Activated effector memory CD4-positive, alpha-beta T cell treated with anti-CD3 and anti-CD28 coated beads, Interleukin-2, amount 50 U/mL, for 16 hours (primary cell): ENCODE measurements at regions not wholly inside any gene's neighbourhood (a gene's known extent, or its start where the extent isn't known, plus 50 kb on each side); places are given as distances from the start of the nearest gene placed in this dataset.
"Not testable (repeated sequence)": the region's sequence is repeated elsewhere in the genome, so short reads cannot be mapped to it uniquely, and the experiment has no call there.

Experiments used
- DNase-seq: peaks from one replicate; pipeline ENCODE4 v3.0.0-alpha.2; 2020

GRCh38 chr21:35982717-35983116 is 77.6 kb downstream of the SETD4 start:
- no peak for DNase-seq

- DNase-seq = no peak
Measured at GRCh38 chr21:35981514-35982070, 78.7 kb downstream of the SETD4 start.

DNA sequence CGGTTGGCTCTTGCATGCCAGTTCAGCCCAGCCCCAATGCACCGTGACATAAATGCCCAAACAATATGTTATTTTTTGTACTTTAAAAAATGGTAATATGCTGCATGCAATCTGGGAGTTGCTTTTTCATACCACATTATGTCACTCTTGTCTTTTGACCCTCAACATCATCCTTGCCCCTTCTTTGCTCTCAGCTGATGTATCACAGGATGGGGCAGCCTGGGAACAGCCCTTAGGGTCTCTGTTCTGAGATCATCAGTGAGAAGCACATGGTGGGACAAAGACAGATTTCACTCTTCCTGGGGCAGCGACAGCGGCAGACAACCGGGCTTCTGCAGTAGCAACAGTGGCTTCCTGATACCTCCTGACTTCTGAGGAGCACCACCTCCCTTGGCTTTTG is 79.5 kb downstream of the SETD4 start:
- DNase-seq = no peak

DNA sequence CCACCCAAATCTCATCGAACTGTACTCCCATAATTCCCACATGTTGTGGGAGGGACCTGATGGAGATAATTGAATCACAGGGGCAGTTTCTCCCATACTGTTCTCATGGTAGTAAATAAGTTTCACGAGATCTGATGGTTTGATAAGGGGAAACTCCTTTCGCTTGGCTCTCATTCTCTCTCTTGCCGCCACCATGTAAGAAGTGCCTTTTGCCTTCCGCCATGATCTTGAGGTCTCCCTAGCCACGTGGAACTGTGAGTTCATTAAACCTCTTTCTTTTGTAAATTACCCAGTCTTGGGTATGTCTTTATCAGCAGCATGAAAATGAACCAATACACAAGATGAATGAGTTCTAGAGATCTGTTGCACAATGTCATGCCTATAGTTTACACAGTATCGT is 82.5 kb downstream of the SETD4 start:
- not testable (repeated sequence) for DNase-seq

- DNase-seq = no peak
Measured at GRCh38 chr21:35976929-35977328, 83.4 kb downstream of the SETD4 start.

DNA sequence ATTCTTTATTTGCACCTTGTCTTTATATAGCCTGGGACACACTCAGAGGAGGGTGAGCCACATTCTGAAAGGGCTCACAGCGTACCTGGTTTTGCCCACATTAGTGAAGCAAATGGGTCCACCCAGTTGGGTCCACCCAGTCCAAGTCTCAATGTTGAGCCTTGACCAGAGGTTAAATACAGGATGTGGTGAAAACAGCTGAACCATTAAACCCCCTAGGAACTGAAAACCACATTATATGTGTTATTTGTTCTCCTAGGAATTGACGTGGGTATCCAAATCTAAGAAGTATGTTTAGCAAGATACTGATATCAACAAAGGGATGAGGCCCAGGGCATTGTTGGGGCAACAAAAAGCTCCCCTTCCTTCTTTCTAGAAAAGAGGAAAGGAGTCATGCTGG is 83.8 kb downstream of the SETD4 start:
- no peak for DNase-seq

DNA sequence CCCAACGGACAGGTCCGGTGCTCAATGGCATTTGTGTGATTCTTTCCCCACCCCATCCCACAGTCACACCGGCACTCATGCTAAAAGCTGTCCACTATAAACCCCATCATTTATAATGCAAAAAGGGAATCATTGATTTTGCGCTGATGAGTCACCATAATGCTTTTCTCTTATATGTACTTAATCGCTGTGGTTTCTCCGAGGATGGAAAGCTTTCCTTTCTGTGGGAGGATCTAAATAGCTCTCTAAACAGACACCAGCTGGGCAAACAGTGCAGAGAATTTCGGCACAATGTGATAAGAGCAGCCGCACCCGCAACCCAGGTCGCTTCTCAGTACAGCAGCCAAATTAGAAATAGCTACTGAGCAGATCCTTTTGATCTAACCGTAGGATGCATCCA is 85.6 kb downstream of the SETD4 start:
- DNase-seq = no peak

- DNase-seq = no peak
Measured at GRCh38 chr21:35971824-35972223, 88.5 kb downstream of the SETD4 start.

- no peak for DNase-seq
Measured at GRCh38 chr21:35969281-35969680, 91.0 kb downstream of the SETD4 start.

- no peak for DNase-seq
Measured at GRCh38 chr21:35968564-35968963, 91.8 kb downstream of the SETD4 start.

DNA sequence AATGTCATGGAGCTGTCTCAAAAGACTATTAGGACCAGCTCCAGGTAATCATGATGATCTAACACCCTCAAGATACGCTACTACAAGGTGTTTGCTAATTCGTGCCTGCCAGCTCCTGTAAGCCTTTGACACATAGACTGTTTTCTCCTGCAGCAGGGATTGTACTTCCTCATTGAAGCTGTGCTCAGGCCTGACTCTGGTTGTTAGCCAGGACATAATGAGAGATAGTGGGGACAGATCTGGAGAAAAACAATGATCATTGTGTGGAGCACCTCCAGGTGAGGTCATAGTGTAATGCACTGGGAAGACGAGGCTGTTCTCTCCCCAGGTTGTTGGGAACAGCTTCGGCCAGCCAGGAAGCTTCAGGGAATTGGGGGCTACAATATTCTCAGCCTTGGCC is 94.6 kb downstream of the SETD4 start:
- no peak for DNase-seq

DNA sequence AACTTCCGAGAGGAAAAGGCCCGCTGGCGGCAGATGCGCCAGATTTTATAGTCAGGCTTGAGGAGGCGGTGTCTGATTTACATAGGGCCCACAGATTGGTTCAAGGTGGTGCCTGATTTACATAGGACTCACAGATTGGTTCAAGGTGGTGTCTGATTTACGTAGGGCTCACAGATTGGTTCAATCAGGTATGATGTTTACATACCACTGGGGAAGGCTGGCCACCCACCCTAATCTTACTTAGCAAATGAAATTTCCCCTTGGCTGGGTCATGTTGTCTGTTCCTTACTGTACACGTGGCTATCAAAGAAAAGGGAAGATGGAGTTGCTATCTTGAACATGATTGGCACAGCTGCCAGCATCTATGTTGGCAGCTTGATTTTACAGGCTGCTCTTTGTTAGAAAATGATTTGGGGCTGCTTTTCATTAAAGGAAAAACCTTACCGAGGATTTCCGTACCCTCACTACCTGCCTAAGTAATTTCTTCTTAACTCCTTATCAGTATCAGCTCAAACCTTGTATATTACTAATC is 96.3 kb downstream of the SETD4 start:
- no peak for DNase-seq

DNA sequence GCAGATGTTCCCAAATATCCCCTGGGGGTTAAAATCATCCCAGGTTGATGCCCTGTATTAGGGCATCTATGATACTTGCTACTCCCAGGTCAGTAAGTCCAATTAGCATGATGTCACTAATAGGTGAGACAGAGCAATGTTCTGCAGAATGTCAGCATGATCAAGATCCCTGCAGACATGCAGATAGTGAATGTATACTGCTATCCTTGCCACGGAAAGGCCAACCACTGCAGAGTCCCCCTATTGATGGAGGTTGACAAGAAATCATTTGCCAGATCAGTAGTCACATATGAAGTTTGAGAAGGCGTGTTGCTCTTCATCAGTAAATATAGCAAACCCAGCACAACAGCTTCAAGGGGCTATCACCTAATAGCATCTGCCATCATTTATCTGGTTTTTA is 97.4 kb downstream of the SETD4 start:
- no peak for DNase-seq

DNA sequence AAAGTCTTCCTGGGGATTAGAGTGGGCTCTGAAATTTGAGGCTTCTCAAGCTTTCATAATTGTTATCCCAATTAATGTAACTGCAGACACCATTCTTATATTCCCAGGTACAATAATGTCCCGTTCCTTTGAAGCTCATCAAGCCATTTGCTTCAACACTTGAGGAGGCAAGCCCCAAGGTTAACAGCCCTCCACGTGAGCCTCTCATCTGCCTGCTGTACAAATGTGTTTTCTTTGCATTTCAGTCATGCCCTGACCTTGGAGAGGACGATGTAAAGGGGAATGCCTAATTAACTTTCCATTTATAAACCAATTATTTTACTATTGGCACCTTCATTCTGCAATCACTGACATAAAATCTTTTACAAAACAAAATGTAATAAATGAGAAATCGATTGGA is 106.3 kb downstream of the SETD4 start:
- no peak for DNase-seq

DNA sequence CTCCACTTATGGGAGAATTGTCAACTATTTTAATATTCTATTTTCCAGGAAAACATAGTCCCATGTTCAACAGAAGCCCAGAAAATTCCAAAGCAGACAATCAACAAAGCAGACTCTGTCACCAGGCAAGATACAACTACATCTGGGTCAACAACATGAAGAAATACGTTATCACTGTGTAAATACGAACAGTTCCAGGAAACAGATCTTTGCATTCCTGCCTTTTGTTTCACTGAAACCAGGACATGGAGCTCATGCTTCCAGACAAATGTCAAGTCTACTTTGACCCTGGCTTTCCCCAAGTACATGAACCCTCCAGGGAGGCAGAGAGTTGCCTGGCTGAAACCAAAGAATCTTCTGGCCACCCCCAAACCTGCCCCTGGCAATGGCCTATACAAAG is 106.7 kb downstream of the SETD4 start:
- no peak for DNase-seq

DNA sequence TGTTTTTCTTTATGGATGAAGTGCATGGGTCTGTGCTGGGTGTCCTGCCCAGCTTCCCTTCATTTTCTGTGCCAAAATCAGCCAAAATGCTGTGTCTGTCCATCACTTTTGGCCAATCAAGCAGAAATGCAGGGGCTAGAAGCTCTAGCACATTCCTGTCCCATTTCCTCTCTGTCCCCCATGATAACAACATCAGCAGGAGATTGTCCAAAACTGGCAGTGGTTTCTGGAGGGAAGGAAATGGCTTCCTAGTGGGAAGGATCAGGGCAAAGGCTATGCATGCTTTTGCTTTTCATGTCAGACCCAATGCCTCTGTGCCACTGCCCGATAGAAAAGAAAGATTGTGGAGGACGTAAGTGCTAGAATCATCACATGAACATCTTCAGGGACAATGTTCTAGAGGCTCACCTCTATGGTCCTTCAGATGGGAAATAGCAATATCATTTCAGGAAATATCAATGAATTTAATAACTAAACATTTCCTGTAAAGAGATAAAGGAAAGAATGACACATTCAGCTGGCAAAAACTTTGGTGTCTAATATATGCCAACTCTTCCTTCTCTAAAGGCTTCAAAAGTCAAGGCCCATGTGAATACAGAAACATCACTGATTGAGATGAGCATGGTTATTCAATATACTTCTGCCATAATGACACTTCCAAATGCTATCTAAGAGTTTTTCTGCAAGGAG is 107.5 kb downstream of the SETD4 start:
- no peak for DNase-seq

DNA sequence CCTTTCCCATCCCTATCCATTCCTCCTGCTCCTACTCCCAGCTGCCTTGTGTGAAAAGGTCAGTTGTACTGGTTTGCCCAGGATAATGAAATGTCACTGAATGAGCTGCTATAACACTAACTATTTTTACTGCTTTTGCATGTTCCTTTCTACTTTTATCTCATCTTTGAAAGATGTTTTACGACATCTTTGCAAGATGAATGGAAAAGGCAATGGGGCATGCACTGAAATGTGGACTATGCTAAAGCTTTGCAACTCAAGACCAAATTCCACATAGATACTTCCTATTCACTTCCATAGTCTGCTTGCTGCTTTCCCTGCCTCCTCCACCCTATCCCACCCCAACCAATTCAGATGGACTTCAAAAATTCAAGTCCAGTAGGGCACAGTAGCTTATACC is 111.3 kb downstream of the SETD4 start:
- DNase-seq = no peak

DNA sequence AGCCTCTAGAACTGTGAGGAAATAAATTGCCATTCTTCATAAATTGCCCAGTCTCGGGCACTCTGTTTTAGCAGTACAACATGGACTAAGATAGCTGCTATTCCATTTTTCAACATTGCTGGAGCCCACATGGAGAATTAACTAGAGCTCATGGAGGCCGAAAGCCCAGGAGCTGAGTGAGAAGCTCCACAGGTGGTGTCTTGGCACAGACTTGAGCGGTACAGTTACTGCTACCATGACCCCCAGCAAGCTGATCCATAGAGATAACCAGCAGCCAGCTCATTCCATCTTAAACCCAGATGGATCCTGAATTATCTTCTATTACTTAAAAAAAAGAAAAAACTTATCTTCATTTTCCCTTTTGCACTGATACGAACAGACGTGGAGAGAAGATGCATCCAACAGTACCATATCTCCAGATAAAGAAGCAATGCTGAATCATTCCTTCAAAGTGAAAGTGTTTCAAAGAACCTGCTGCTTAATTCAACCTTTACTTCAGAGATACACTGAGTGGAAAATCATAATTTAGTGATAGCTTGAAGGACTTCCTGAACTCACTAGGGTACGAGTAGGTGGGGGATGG is 115.1 kb downstream of the SETD4 start:
- DNase-seq = no peak

DNA sequence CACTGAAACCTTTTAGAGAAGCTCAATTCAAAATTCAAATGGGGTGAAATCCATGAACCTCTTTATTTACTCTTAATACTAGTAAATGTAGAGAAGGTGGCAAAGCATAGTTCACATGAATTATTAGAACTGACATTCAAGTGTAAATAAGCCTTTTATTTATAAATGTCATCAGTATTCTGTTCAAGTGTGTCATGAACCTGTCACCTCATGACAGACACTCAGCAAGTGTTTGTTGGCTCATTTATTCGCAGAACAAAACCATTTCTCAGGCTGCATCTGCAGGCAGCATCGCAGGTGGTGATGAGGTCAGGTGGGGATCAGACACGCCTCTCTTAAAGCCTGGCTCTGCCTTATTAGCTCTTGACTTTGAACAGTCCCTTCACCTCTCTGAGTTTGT is 116.6 kb downstream of the SETD4 start:
- DNase-seq = no peak

DNA sequence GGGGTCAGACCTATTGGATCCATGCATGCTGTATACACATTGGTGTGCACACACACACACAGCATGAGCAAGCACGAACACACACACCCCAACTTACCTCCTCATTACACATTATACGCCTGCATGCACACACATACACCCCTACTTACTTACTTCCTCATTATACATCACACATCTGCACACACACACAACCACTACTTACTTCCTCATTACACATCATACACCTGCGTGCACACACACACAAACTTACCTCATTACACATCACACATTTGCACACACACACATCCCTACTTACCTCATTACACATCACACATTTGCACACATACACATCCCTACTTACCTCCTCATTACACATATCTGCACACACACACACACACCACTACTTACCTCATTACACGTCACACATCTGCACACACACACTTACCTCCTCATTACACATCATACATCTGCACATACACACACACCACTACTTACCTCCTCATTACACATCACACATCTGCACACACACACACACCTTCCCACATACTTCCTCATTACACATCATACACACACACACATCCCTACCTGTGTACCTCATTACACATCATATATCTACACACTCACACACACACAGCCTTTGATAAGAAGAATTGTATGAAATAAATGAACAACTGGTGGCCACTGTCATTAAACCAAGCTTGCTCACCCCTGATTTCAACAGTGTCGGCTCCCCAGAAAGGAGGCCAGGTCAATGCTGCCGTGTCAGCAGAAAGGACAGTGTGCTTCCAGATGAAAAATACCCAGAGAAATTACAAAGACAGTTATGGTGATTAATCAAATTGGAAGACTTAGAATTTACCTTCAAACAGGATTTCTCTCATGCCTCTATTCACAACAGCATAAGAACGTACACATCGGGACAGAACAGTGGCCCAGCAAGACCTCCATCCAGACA is 117.8 kb downstream of the SETD4 start:
- no peak for DNase-seq

DNA sequence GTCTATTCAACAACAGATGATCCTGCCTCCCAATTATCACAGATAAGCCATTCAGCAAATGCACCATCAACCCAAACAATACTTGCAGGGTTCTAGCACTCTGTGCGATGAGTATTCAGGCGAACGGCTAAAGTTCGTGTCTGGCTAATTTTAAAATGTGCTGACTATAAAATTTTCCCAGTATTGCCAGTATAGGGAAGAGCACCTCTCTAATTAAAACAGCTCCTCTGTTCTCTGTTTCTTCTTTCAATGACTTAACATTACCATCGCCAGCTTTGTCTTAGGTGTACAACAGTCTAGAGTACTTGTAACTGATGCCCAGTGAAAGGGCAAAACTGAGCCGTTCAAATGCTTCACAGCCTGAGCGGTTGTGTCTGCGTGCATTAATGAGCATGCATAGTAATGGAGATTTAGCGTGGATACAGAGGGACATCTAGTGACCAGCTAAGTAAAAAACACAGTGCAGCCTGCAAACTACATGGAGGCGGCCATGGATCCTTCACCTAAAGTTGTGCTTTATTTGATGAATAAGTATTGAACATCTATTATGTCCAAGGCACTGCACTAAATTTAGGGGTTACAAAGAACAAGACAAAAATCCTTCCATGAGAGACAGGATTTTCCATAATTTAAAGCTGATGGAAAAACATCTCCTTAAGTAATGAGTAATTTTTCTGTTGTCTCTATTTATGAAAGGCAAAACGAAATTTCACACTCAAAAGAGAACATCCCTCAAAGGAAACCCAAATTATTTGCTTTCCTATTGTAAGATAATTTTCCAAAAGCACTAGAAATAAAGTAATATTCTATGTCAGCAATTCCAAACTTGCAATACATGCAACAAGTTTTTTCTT is 120.0 kb downstream of the SETD4 start:
- DNase-seq = no peak

GRCh38 chr21:35938446-35938845 is 121.9 kb downstream of the SETD4 start:
- no peak for DNase-seq
